ENCODE measurements at regions not wholly inside any gene's neighbourhood (a gene's known extent, or its start where the extent isn't known, plus 50 kb on each side); places are given as distances from the start of the nearest gene placed in this dataset.

DNA sequence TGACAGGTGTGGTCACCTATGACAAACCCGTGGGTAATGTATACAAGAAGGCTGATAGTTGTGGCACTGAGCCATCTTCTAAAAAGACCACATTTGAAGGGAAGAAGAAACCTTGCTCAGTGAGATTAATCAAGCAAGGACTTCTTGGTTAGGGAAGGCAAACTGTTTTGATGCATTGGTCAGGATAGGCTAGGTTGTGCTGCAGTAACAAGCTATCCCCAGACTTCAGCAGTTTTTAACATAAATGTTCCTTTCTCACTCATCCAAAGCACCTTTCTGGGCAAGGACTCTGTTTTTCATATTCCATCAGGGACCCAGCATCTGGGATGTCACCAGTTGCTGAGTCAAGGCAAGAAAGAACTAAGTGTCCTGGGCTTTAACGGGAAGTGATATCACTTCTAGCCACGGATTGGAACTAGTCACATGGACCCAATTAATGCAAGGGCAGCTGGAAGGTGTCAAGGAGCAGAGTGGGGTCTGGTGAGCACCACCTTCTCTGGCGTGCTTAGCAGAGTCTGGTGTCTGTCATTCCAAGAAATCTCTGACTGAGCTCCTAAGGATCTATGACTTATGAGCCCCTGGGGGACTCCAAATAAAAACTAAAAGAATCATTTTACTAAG is 52.0 kb upstream of the CCL2 start:
- DNase-seq: no peak

DNA sequence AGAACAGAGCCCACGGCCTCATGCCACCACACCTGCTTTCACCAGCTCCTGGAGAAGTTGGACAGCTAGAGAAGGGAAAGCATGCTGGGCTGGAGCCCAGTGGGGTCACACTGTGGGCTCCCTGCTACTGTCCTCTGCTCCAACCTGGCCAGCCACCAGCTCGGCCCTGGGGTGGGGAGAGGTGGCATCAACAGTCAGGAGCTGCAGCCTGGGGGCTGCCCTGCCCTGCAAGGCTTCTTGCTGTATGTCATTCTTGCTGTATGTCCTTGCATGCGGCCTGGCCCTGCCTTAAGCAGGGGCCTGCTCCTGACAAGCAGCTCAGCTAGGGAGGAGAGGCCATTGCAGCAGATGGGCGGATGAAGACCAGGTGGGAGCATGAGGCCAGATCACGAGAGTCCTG is 50.7 kb upstream of the CCL2 start:
- no peak for DNase-seq
